Activated T-cell treated with anti-CD3 and anti-CD28 coated beads, Interleukin-2, amount 50 U/mL, for 48 hours (primary cell): ENCODE measurements at regions not wholly inside any gene's neighbourhood (a gene's known extent, or its start where the extent isn't known, plus 50 kb on each side); places are given as distances from the start of the nearest gene placed in this dataset.
"Not testable (repeated sequence)": the region's sequence is repeated elsewhere in the genome, so short reads cannot be mapped to it uniquely, and the experiment has no call there.

Experiments used
- DNase-seq, 2 experiments: peaks; one replicate each; pipeline ENCODE4 v3.0.0-alpha.2; 2020

DNA sequence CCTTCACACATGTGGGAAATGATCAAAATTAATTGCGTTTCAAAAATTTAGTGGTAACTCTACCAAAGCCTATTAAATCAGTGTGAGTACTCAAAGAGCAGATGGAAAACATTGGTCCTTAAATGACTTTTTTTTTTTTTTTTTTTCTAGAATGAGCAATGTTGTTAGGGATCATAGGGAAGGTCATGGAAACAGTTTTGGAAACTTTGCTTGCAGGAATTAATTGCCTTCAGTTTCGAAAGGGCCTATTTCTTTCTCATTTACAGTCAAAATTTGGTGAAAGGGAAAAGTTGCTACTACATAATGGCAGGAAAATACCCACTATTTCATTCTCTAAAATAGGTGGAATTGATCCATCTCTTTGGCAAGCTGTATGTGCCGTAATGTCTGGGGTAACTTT is 160.9 kb downstream of the RTL9 start:
- DNase-seq: no peak

DNA sequence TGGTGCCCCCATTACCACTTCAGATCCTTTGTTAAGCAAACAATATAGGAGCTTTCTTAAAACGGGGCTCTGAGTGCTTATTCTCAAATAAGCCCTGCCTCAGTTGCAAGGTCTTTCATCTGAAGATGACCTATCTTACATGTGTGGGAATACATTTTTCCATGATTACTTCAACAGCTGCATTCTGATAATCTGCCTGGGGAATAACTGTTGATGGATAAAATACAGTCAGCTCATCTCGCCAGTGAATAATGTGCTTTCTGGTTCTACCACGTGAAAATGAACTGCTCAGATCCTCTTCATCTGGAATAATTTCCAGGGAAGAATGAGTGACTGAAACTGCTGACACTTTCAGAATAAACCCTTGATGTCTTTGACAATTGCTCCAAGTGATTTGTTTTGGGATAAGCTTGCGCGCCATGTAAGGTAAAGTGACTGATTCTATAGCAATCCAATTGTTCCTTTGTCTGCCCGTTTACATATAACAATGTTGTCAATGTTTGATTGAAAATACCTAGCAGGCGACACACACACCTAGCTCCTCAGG is 161.3 kb downstream of the RTL9 start:
- no peak for DNase-seq

DNA sequence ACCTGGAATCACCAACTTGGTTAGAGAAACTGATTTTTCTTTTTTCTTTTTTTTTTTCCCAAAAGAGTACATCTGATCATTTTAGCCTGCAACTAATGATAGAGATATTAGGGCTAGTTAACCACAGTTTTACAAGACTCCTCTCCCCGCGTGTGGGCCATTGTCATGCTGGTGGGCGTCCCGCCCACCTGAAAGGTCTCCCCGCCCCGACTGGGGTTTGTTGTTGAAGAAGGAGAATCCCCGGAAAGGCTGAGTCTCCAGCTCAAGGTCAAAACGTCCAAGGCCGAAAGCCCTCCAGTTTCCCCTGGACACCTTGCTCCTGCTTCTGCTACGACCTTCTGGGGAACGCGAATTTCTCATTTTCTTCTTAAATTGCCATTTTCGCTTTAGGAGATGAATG is 162.0 kb downstream of the RTL9 start:
- not testable (repeated sequence) for DNase-seq

DNA sequence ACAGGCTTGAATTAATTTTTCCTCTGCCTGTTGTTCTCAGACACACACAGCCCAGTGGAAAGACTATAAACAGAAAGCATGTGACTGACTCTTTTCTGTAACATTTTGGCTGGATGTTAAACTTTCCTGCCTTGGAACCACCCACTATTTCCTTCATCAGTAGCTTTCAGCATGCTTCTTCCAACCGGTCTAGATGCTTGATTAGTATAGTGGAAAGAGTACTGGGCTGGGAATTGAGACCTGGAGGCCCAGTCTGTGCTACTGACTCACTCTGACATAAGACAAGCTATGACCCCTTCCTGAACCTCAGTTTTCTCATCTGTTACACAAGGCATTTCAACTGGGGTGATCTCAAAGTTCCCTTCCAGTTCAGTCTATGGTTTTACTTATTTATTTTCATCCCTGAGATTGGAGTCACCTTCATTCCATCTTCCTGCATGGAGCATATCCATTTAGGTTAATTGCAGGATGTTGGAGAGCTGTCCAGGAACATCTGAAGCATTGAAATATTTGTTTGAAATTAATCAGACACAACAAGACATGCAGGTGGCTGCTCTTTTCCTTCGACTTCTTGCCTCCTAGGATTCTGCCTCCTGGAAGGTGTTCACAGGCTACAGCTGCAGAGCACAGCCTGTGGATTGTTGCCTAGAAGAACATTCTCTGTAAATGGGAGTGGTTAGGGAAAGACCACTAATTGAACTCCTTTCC is 173.4 kb downstream of the RTL9 start:
- DNase-seq: no peak

DNA sequence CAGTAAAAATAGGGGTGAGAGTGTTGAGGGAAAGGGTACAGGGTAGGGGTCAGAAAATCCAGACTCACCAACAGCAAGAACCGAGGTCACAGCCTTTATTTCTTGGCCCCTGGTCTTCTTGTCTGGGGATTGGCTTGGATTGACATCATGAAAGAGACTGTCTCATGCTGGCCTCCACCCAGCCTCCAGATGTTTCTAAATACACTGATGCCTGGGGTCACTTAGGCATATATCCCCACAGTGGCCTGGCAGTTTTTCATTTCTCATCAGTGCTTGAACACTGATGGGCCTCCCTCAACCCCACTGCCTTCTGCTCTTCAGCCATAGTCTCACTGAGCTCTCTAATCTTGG is 173.9 kb downstream of the RTL9 start:
- DNase-seq: no peak

DNA sequence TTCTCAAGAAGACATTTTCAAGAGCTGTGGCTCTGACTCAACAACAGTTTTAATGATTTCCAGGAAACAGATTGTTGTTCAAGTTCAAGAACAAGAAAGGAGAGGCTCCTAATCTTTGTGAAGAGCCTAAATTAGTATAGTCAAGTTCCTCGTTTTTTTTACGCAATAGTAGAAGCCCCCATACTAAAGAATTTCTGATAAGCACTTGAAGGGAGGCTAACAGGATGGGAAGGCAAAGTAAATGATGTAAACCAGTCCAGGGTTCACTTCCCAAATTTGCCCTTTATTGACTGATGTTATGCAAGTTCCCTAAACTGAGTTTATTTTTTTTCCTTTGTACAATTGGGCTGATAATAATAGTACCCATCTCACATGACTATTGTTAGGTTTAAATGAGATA is 178.2 kb downstream of the RTL9 start:
- no peak for DNase-seq

DNA sequence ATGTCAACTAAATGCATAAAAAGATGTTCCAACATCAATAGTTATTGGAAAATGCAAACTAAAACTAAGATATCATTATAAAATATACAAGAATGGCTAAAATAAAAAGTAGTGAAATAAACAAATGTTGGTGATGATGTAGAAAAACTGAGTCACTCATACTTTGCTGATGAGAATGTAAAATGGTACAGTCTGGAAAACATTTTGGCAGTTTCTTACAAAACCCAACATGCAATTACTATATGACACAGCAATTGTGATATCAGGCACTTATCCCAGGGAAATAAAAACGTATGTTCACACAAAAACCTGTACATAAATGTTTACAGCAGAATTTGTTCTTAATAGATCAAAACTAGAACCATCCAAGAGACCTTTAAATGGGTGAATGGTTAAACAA is 182.6 kb downstream of the RTL9 start:
- DNase-seq: no peak

DNA sequence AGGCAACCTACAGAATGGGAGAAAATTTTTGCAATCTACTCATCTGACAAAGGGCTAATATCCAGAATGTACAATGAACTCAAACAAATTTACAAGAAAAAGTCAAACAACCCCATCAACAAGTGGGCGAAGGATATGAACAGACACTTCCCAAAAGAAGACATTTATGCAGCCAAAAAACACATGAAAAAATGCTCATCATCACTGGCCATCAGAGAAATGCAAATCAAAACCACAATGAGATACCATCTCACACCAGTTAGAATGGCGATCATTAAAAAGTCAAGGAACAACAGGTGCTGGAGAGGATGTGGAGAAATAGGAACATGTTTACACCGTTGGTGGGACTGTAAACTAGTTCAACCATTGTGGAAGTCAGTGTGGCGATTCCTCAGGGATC is 192.2 kb downstream of the RTL9 start:
- DNase-seq: not testable (repeated sequence)

DNA sequence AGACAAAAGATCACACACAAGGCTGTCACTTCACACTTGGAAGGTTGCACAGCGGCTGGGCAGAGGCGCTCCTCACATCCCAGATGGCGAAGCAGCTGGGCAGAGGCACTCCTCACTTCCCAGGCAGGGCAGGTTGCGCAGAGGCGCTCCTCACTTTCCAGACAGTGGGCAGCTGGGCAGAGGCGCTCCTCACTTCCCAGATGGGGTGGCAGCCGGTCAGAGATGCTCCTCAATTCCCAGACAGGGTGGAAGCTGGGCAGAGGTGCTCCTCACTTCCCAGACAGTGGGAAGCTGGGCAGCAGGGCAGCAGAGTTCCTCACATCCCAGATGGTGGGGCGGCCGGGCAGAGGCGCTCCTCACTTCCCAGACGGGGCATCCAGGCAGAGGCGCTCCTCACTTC is 199.2 kb downstream of the RTL9 start:
- no peak for DNase-seq

DNA sequence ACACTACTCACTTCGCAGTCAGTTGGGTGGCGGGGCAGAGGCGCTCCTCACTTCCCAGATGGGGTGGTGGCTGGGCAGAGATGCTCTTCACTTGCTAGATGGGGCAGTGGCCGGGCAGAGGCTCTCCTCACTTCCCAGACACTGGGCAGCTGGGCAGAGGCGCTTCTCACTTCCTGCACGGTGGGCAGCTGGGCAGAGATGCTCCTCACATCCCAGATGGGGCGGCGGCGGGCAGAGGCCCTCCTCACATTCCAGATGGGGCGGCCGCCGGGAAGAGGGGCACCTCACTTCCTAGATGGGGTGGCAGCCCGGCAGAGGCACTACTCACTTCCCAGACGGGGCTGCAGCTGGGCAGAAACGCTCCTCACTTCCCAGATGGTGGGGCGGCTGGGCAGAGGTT is 199.8 kb downstream of the RTL9 start:
- no peak for DNase-seq

DNA sequence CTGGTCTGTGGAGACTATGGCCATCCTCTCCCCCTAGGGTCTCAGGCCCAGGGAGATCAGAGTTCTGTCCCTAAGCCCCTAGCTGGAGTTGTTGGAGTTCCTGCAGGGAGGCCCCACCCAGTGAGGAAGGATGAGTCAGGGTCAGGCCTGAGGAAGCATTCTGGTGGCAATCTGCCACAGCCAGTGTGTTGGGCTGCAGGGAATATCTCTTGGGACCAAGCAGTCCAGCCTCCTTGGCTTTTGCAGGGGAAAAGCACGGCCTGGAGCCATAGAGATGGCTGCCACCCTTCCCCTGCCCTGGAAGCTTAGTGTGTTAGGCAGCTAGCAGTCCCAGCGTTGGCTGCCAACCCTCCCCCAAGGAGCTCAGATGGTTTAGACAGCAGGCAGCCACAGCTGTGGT is 202.4 kb downstream of the RTL9 start:
- no peak for DNase-seq

DNA sequence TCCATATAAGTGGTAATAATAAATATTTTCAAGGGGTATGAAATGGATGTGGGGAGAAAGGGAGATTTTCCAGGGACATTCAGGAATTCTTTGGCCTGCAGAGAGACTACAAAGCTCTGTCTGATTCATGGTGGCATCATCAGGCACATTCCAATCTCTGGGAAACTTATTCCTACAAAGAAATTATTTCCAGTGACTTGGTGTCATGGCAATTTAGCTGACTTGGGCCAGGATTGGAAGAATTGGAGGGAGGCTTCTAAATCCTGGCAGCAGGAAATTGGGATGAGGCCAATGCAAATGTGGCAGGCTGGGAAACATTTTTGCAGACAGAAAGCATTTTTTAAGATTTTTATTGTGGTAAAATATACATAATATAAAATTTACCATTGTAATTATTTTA is 204.6 kb downstream of the RTL9 start:
- DNase-seq: no peak

DNA sequence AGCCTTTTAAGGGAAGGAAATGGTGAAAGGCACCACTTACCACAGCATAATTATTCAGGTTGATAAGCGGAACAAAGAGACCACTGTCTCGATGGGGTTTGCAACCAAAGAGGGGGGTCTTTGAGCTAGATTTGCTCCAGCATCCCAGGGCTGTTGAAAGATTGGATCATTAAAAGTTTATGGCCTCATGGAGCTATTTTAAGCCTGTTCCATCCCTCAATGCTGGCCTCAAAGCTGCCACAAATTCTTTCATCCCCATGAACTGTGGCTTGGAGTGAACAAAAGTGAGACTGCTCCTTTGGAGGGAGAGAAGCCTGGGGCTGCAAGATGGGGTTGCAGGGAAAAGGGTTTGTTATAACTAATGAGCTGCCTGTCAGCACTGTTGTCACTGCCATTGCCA is 209.8 kb downstream of the RTL9 start:
- DNase-seq: no peak

DNA sequence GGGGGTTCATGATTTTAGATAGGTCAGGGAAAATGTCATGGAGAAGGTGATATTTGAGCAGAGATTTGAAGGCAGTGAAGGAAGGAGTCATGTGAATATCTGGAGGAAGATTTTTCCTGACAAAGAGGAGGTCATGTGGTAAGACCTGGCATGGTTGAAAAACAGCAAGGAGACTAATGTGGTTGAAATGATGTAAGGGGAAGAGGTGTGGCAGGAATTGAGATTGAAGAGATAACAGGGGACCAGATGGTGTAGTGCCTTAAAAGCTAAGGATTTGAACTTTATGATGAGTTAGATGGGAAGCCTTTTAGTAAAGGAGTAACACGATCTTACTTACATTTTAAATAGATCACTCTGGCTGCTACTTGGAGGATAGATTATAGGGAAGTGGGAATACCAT is 210.9 kb downstream of the RTL9 start:
- no peak for DNase-seq

DNA sequence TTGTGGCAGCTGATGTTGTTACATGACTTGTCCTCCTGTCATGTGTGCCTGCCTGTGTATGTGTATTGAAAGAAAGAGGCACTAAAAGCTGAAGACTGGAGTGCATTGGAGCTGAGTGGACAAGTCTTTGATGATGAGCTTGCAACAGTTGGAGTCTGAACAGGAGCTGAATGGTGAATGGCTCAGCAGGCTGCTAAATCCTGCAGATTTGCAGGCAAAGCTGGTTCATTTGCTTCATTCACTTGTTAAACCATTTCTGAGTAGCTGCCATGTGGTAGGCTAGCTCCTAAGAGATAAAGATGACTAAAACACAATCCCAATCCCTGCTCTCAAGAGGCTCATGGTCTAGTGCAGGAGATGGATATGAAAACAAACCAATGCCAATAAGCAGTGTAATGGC is 217.3 kb downstream of the CHRDL1 start:
- no peak for DNase-seq

DNA sequence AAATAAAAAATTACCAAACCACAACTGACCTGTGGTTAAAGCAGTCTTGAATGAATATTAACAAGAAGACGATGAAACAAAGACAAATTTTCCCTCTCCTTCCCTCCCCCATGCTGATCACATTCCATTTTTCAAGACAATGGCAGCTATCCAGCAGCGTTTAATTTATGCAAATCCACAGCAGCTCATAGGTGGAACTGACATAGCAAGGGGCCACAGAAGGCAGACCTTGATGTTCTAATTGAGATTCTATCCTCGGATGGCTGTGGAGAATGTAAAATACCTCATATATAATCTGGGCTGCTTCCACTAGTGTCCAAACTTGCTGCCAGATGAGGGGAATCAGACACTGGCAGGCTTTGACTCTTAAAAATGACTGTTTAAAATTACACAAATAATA is 211.5 kb downstream of the CHRDL1 start:
- no peak for DNase-seq

DNA sequence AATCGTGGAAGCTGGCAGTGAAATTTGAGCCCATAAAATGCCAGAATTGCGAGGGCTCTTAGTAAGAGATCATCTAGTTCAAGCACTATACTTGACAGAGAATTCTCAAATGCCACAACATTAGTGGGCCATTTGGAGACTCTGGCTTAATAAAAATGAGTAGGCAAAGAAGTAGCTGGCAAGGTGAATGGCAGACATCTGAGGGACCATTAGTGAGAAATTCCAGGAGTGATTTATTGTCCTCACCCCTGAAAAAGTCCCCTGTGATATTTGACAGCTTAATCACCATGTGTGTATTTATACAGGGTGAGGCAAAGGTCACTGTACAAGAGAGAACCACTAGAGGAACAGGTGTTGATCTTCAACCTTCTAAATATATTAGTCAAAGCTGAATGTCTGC is 207.5 kb downstream of the CHRDL1 start:
- no peak for DNase-seq

DNA sequence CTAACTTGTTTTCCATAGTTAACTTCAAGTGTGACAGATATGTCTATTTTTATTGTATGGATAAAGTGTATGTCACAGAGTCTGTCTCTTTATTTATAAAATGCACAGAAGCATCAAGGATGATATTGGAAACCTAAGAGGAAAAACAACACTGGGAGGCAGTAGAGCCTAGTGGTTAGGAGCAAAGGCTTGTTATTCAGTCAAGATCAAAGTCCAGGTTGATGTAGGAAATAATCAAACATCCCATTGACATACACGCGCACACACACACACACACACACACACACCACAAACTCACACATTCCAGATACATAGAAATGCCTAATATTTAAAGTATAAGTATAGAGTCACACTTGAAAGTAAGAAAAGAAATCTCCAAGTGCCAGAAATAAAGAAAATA is 206.8 kb downstream of the CHRDL1 start:
- no peak for DNase-seq

DNA sequence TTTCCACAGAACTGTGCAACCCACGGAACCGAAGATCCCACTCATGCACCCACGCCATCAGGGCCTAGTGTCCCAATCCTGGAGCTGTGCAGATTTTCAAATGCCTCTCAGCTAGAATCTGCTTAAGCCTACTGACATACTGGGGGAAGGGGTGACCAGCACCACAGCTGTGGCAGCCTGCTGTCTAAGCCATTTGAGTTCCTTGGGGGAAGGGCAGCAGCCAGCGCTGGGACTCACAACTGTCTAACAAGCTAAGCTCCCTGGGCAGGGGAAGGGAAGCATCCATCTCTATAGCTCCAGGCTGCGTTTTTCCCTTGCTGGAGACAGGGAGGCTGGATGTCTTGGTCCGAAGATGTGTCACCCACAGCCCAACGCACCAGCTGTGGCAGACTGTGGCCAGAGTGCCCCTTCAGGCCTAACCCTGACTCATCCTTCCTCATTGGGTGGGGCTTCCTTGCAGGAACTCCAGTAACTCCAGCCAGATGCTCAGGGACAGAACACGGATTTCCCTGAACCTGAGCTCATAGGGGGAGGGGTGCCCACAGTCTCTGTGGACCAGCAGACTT is 194.8 kb downstream of the CHRDL1 start:
- DNase-seq: no peak

DNA sequence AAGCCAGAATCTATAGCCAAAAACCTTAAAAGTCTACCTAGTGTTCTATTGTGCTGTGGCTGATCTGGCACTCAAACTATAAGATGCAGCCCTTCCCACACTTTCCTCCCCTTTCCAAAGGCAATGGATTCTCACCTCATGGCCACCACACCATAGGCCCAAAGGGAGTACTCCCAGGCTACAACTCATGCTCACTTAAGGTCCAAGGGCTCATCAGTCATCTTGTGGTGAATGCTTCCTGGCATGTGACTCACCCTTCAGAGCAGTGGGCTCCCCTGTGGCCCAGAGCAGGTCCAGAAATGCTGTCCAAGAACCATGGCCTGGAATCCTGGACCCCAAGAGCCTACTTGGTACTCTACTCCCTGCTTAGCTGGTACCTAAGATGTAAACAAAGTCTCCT is 181.0 kb downstream of the CHRDL1 start:
- DNase-seq: no peak
